ENCODE measurements at regions not wholly inside any gene's neighbourhood (a gene's known extent, or its start where the extent isn't known, plus 50 kb on each side); places are given as distances from the start of the nearest gene placed in this dataset.

DNA sequence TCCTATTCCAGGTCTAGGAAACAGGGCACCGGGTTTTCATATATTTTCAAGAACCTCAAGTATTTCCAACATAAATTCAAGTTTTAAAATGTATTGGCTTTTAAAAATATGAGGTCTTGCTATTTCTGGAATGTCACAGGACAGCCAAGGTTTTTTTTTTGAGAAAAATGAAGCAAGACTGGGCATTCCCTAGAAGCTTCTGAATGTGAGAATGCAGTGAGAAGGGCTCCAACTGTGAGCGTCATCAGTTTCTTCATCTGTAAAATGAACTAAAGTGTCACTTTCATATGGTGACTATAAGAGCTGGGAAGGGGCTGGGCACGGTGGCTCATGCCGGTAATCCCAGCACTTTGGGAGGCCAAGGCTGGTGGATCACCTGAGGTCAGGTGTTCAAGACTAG is 455.8 kb upstream of the MAF start:
- CTCF ChIA-PET = interaction anchor here (0.6 to 0.7 kb wide), 2 partner anchors 244 to 275 kb away, joined by 3 to 4 read pairs; no protein-coding TSS in a partner anchor
- H3K4me3 ChIP-seq (ENCODE audit: low read depth, low read length) = no peak overlapping the region
- peak; percentile 1 for DNase-seq (ENCODE audit: low read depth)
- no peaks in the 10 kb centered on the region for H3K36me3 ChIP-seq (ENCODE audit: control insufficient read depth, insufficient read depth, low read length)
- H3K27me3 ChIP-seq (ENCODE audit: control insufficient read depth, insufficient read depth, low read length) = peaks cover 3% of the 10 kb centered on the region
- TF ChIP-seq, protein P1, sequence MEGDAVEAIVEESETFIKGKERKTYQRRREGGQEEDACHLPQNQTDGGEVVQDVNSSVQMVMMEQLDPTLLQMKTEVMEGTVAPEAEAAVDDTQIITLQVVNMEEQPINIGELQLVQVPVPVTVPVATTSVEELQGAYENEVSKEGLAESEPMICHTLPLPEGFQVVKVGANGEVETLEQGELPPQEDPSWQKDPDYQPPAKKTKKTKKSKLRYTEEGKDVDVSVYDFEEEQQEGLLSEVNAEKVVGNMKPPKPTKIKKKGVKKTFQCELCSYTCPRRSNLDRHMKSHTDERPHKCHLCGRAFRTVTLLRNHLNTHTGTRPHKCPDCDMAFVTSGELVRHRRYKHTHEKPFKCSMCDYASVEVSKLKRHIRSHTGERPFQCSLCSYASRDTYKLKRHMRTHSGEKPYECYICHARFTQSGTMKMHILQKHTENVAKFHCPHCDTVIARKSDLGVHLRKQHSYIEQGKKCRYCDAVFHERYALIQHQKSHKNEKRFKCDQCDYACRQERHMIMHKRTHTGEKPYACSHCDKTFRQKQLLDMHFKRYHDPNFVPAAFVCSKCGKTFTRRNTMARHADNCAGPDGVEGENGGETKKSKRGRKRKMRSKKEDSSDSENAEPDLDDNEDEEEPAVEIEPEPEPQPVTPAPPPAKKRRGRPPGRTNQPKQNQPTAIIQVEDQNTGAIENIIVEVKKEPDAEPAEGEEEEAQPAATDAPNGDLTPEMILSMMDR (IDR thresholded peaks at IDR 0.05; ENCODE audit: insufficient read depth, low read depth, low read length) = no peak
- POLR2A ChIA-PET = no interaction called here

DNA sequence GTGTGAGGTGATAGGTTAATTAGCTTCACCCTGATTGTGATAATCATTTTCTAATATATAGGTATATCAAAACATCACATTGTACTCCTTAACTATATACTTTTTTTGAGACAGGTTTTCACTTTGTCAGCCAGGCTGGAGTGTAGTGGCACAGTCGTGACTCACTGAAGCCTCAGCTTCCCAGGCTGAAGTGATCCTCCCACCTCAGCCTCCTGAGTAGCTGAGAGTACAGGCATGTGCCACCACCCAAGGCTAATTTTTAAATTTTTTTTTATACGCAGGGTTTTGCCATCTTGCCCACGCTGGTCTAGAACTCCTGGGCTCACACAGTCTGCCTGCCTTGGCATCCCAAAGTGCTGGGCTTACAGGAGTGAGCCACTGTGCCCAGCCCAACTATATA is 455.3 kb upstream of the MAF start:
- ChIA-PET POLR2A (no interaction called here), CTCF (interaction anchor here (0.6 to 0.7 kb wide), 2 partner anchors 244 to 274 kb away, joined by 3 to 4 read pairs; no protein-coding TSS in a partner anchor)
- no peak overlapping the region for H3K4me3 ChIP-seq (ENCODE audit: low read depth, low read length)
- TF ChIP-seq, protein P1 (IDR thresholded peaks at IDR 0.05; ENCODE audit: insufficient read depth, low read depth, low read length) = no peak
- no peak for DNase-seq (ENCODE audit: low read depth)
- no peaks in the 10 kb centered on the region for H3K36me3 ChIP-seq (ENCODE audit: control insufficient read depth, insufficient read depth, low read length)
- H3K27me3 ChIP-seq (ENCODE audit: control insufficient read depth, insufficient read depth, low read length) = peaks cover 3% of the 10 kb centered on the region

DNA sequence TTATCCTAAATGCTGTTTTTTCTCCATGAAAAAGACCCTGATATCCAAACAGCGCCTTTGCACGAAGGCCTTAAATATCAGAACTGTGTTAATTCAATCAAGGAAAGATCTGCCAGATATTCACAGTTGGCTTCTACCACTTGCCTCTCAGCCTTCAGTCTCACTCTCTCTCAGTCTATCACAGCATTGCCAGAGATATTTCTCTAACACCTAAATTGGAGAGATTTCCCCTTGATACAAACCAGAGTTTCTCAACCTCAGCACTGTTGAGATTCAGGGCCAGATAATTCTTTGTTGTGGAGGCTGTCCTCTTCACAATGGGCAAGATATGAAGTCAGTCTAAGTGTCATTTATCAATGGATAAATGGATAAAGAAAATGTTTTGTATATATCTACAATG is 454.1 kb upstream of the MAF start:
- no peak for DNase-seq (ENCODE audit: low read depth)
- TF ChIP-seq, protein P1 (IDR thresholded peaks at IDR 0.05; ENCODE audit: insufficient read depth, low read depth, low read length) = no peak
- H3K4me3 ChIP-seq (ENCODE audit: low read depth, low read length) = no peak overlapping the region
- ChIA-PET CTCF (no interaction called here), POLR2A (no interaction called here)
- H3K36me3 ChIP-seq (ENCODE audit: control insufficient read depth, insufficient read depth, low read length) = no peaks in the 10 kb centered on the region
- H3K27me3 ChIP-seq (ENCODE audit: control insufficient read depth, insufficient read depth, low read length) = peaks cover 3% of the 10 kb centered on the region

DNA sequence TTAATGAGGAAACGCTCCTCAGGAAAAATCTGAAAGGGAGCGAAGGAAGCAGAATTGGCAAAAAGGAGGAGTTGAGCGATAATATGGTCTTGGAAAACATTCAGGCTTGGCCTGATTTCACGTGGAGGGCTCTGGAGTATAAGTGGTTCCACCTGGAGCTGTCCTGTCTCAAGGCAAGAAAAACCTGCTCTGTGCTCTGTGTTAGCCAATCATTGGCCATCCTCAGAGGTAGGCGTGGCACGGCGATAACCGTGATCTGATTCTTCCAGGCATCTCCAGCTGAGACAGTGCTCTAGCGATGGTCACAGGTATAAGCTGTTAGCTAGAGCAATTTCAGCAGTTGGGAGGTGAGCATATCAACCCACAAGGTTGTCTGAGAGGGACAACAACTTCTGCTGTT is 450.5 kb upstream of the MAF start:
- DNase-seq (ENCODE audit: low read depth) = no peak
- CTCF ChIA-PET = no interaction called here
- no peaks in the 10 kb centered on the region for H3K36me3 ChIP-seq (ENCODE audit: control insufficient read depth, insufficient read depth, low read length)
- no peak overlapping the region for H3K4me3 ChIP-seq (ENCODE audit: low read depth, low read length)
- TF ChIP-seq, protein P1 (IDR thresholded peaks at IDR 0.05; ENCODE audit: insufficient read depth, low read depth, low read length) = no peak
- POLR2A ChIA-PET = no interaction called here
- peaks cover 1% of the 10 kb centered on the region; the same call in 1 of the 2 replicates for H3K27me3 ChIP-seq (ENCODE audit: control insufficient read depth, insufficient read depth, low read length)

DNA sequence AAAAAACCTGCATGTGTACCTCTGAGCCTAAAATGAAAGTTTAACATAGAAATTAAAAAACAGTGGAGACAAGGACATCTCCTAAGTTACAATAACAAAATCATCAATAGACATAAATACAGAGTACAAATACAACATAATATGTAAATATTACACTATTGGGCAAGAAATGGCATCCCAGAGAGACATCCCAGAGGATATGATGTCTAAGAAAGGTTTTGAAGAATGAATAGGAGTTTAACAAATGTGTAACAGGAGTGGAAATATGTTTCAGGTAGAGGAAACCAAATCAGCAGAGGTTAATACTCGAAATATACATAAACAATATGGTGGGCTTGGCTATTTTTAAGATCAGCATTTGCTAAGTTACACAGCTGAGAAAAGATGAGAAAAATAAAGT is 447.7 kb upstream of the MAF start:
- TF ChIP-seq, protein P1 (IDR thresholded peaks at IDR 0.05; ENCODE audit: insufficient read depth, low read depth, low read length) = no peak
- Histone ChIP-seq H3K4me3 (ENCODE audit: low read depth, low read length) (no peak overlapping the region), H3K27me3 (ENCODE audit: control insufficient read depth, insufficient read depth, low read length) (peaks cover 5% of the 10 kb centered on the region), H3K36me3 (ENCODE audit: control insufficient read depth, insufficient read depth, low read length) (no peaks in the 10 kb centered on the region)
- POLR2A ChIA-PET = no interaction called here
- no peak for DNase-seq (ENCODE audit: low read depth)
- CTCF ChIA-PET = no interaction called here

Data from BJ (cell line).